Fibroblast of the conjunctiva (primary cell): ENCODE measurements at regions not wholly inside any gene's neighbourhood (a gene's known extent, or its start where the extent isn't known, plus 50 kb on each side); places are given as distances from the start of the nearest gene placed in this dataset.

ENCODE experiments used
- DNase-seq: peaks from one replicate; pipeline ENCODE4 v3.0.0-alpha.2; 2010; ENCODE audit warnings: low read depth

DNA sequence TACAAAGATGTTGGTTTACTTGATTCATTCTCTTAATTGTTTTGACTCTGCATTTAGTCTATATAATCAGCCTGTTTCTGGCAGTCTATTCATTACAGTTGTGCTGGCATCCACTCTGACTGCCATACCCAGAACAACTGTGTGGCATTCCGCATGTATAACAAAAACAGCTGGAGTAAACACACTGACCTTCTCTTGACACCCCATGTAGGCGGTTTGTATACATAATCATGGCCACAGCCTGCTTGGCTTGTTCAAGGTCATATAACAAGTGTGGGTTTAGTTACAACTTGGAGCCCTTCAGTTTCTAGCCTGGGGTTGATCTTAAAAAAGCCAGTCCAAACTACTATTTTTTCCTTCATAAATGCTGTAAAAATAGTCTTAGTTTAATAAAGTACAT lies 70.9 kb downstream of the MBL2 start:
- no peak for DNase-seq

DNA sequence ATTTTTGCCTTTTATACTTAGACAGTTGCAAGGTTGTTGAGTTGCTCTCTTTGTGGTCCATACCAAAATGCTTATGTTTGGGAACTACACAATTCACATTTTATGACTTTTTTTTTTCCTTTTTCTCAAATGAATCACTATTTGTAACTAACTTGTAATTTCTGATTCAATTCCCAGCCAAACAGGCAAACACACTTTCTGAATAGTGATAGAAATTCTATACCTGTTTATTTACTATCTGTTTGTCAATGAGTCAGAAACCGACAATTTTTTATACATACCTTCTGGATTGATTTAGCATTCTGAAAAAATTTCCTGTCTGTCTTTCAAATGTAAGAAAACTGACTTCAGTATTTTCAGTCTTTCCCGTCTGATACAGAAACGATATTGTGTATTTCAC lies 69.1 kb downstream of the MBL2 start:
- DNase-seq: no peak

DNA sequence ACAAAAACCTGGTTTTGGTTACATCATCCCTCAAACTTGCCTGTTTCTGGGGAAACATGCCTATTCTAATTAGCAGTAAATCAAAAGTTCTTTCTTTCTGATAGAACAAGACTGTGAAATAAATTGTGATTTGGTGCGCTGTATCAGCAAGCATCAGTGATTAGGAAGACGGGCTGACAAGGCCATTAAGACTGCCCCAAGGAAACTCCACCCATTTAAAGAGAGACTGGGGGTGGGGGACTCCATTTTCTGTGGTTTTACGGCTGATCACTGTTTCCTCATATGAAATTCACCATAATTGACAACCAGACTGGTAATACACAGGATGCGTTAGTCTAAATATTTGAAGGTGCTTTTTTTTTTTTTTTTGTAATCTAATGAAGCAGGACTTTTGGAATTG lies 68.7 kb downstream of the MBL2 start:
- DNase-seq: no peak

DNA sequence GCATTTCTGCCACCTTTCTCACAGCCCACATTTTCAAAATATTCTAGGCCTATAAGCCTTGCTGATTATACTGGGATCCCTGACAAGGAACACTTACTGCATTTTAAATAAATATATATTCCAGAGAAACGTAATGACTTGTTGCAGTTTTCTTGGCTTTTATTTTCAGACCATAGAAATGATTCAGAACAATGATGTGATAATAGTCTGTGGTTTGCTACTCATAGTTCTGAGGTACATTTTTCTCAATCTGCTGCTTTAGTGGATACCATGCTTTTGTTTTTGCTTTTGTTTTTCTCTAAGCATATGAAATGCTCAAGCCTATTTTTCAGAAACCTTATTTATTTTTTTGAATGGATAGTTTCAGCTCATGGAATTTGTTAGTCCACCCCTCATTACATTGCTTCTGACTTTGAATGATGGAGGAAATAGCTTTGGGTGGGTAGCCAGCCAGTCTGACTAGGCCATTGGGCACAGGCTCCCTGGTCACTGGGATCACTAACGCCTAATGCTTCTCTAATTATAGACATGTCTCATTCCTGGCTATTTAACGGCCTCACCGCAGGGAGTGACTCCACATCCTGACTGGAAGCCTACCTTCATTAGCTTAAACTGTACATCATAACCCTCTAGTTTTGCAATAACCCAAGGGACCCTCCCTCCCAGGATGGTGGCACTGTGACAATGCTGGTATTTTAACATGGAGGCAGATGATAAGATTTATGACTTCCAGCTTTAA lies 66.1 kb downstream of the MBL2 start:
- DNase-seq: no peak
